Mesodermal cell (in vitro differentiated cells): ENCODE measurements at regions not wholly inside any gene's neighbourhood (a gene's known extent, or its start where the extent isn't known, plus 50 kb on each side); places are given as distances from the start of the nearest gene placed in this dataset.

Experiments
- H3K27ac ChIP-seq: 2 replicates; pipeline ENCODE4 v1.7.0; 2013; ENCODE audit warnings: mild to moderate bottlenecking, low read depth, low read length, moderate library complexity; ENCODE audit not compliant: severe bottlenecking
- H3K36me3 ChIP-seq: 2 replicates; pipeline ENCODE4 v1.7.1; 2013; ENCODE audit warnings: mild to moderate bottlenecking, low read length, moderate library complexity; ENCODE audit not compliant: control insufficient read depth, insufficient read depth
- H3K4me1 ChIP-seq: one replicate; pipeline ENCODE4 v1.7.1; 2013; ENCODE audit warnings: mild to moderate bottlenecking, low read length; ENCODE audit not compliant: insufficient read depth, control insufficient read depth, poor library complexity, severe bottlenecking
- H3K4me3 ChIP-seq: 2 replicates; pipeline ENCODE4 v1.7.0; 2013; ENCODE audit warnings: low read length, control low read depth, mild to moderate bottlenecking; ENCODE audit not compliant: insufficient read depth, poor library complexity, severe bottlenecking; ENCODE audit errors: extremely low read depth
- H3K9me3 ChIP-seq: 2 replicates; pipeline ENCODE4 v1.7.1; 2013; ENCODE audit warnings: mild to moderate bottlenecking, low read length, moderate library complexity; ENCODE audit not compliant: control insufficient read depth
- WGBS, 2 experiments: methylation state at CpG; one replicate each; pipeline ENCODE4 v1.1.5; 2013; ENCODE audit warnings: missing lambda C conversion rate in 2 of 2; ENCODE audit not compliant: insufficient coverage in 2 of 2; 5-methylcytosine and 5-hydroxymethylcytosine counted together

- 100% methylated on average over 2 of the region's 4 CpGs; no CpG with 5 or more reads in 1 of the 2 experiments for WGBS, 2 experiments
- no peaks in the 10 kb centered on the region for H3K9me3 ChIP-seq
- H3K27ac ChIP-seq, result no peak overlapping the region
- no peak overlapping the region for H3K4me3 ChIP-seq
- H3K4me1 ChIP-seq, result no peaks in the 10 kb centered on the region
- no peaks in the 10 kb centered on the region for H3K36me3 ChIP-seq
Observed at GRCh38 chr15:94177112-94177511, 54.2 kb upstream of the MCTP2 start.

DNA sequence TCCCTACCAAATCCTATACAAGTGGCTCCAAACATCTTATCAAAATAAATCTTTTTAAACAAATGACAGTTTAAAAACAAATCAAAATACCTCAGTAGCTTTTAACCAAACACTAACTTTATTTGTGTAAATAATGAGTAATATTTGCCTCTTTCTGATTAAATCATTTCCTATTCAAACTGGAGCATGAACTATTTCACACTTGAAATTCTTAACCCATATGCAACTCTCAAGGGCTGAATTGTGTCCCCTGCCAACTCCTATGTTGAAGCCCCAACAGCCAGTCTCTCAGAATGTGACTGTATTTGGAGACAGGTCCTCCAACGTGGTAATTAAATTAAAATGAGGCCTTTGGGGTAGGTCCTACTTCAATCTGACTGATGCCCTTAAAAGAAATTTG is 55.9 kb upstream of the MCTP2 start:
- 75% methylated on average over 1 of the region's 1 CpG; no CpG with 5 or more reads in 1 of the 2 experiments for WGBS, 2 experiments
- no peaks in the 10 kb centered on the region for H3K4me1 ChIP-seq
- no peak overlapping the region for H3K4me3 ChIP-seq
- no peaks in the 10 kb centered on the region for H3K9me3 ChIP-seq
- H3K36me3 ChIP-seq, result no peaks in the 10 kb centered on the region
- no peak overlapping the region for H3K27ac ChIP-seq

GRCh38 chr15:94174399-94174802 is 57.0 kb upstream of the MCTP2 start:
- no peak overlapping the region for H3K27ac ChIP-seq
- H3K9me3 ChIP-seq, result no peaks in the 10 kb centered on the region

DNA sequence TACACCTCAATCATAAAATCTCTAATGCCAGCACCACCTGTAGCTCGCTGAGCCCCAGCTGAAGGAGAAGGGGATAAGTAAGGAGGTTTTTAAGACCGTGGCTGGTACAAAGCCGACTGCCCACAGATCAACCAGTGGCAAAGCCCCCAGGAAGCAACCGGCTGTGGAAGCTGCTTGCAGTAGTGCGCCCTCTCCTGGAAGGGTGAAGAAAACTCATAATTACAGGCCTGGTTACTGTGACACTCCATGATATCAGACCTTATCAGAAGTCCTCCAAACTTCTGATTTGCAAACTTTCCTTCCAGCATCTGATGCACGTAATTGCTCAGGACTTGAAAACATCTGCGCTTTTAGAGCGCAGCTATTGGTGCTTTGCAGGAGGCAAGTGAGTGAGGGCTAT is 63.1 kb upstream of the MCTP2 start:
- Histone ChIP-seq H3K9me3 (no peaks in the 10 kb centered on the region), H3K4me1 (no peaks in the 10 kb centered on the region), H3K27ac (no peak overlapping the region), H3K36me3 (no peaks in the 10 kb centered on the region), H3K4me3 (no peak overlapping the region)
- WGBS, 2 experiments, result 85 to 88% methylated on average over 6 to 7 of the region's 8 CpGs

More at GRCh38 chr15:94174399-94174802, 57.0 kb upstream of the MCTP2 start:
- Histone ChIP-seq H3K4me1 (no peaks in the 10 kb centered on the region), H3K4me3 (no peak overlapping the region), H3K36me3 (no peaks in the 10 kb centered on the region)

DNA sequence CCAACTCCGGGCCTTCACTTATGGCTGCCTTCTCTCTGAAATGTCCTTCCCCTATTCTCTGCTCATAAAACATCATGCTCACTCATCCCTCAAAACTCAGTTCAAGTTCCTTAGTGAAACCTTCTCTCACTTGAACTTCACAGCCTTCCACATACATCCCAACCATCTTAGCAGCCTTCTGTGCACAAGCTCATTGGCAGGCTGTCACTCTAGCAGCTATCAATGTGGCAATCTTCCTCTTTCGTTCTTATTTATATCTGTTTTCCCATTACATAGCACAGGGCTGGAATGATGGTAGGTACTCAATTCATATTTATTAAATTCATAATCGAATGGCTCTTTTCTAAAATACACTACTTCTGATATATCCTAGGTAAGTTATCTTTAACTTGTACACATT is 66.4 kb upstream of the MCTP2 start:
- Histone ChIP-seq H3K9me3 (no peaks in the 10 kb centered on the region), H3K27ac (no peak overlapping the region), H3K36me3 (no peaks in the 10 kb centered on the region), H3K4me3 (no peak overlapping the region), H3K4me1 (no peaks in the 10 kb centered on the region)
- WGBS, 2 experiments, result 89 to 100% methylated on average over 1 of the region's 3 CpGs

DNA sequence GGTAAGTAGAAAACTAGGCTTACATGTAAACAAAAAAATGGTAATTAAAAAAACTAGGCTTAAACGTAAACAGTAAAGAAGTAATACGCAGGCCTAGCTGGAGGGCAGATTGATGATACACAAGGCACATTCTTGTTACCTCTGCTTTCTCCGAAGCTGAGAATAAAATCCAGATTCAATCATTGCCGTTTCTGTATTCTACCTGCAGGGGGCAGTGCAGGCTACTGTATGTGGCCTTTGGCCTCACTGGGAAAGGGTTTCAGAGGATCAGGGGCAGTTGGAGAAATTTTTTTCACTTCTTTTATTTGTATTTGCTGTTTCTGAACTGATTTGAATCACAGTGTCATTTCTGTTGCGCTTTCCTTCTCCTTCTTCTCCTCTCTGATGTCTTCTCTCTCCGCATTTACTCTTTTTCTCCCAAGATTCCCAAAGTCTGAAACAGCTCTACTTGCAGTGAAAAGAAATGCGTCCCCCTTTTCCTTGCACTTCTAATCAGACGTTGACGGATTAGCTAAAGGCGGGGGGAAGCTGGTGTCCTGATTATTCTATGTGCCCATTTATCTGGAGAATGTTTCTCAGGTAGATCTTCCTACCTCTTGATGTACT is 67.1 kb upstream of the MCTP2 start:
- H3K4me1 ChIP-seq, result no peaks in the 10 kb centered on the region
- H3K4me3 ChIP-seq, result no peak overlapping the region
- no peak overlapping the region for H3K27ac ChIP-seq
- 28 to 43% methylated on average over 5 to 6 of the region's 10 CpGs for WGBS, 2 experiments
- no peaks in the 10 kb centered on the region for H3K9me3 ChIP-seq
- H3K36me3 ChIP-seq, result no peaks in the 10 kb centered on the region

- no peak overlapping the region for H3K4me3 ChIP-seq
- no peaks in the 10 kb centered on the region for H3K36me3 ChIP-seq
- WGBS, 2 experiments, result 79 to 89% methylated on average over 3 of the region's 5 CpGs
- no peaks in the 10 kb centered on the region for H3K4me1 ChIP-seq
- H3K9me3 ChIP-seq, result no peaks in the 10 kb centered on the region
- H3K27ac ChIP-seq, result no peak overlapping the region
Observed at GRCh38 chr15:94162939-94163338, 68.4 kb upstream of the MCTP2 start.

GRCh38 chr15:94154255-94154654 is 77.1 kb upstream of the MCTP2 start:
- Histone ChIP-seq H3K4me1 (no peaks in the 10 kb centered on the region), H3K27ac (no peak overlapping the region), H3K4me3 (no peak overlapping the region), H3K9me3 (no peaks in the 10 kb centered on the region), H3K36me3 (no peaks in the 10 kb centered on the region)
- 86 to 100% methylated on average over 3 of the region's 3 CpGs for WGBS, 2 experiments

- no peaks in the 10 kb centered on the region for H3K4me1 ChIP-seq
- no peaks in the 10 kb centered on the region for H3K36me3 ChIP-seq
- 83 to 95% methylated on average over 4 of the region's 4 CpGs for WGBS, 2 experiments
- no peak overlapping the region for H3K4me3 ChIP-seq
- H3K9me3 ChIP-seq, result no peaks in the 10 kb centered on the region
- H3K27ac ChIP-seq, result no peak overlapping the region
Observed at GRCh38 chr15:94145046-94145445, 86.3 kb upstream of the MCTP2 start.

GRCh38 chr15:94141802-94142201 is 89.6 kb upstream of the MCTP2 start:
- 92 to 100% methylated on average over 1 of the region's 2 CpGs for WGBS, 2 experiments

GRCh38 chr15:94135486-94136147 is 95.7 kb upstream of the MCTP2 start:
- no peaks in the 10 kb centered on the region for H3K4me1 ChIP-seq
- 80% methylated on average over 1 of the region's 1 CpG; no CpG with 5 or more reads in 1 of the 2 experiments for WGBS, 2 experiments

More at GRCh38 chr15:94141802-94142201, 89.6 kb upstream of the MCTP2 start:
- H3K4me1 ChIP-seq, result no peaks in the 10 kb centered on the region
- H3K27ac ChIP-seq, result no peak overlapping the region
- H3K4me3 ChIP-seq, result no peak overlapping the region
- no peaks in the 10 kb centered on the region for H3K36me3 ChIP-seq
- H3K9me3 ChIP-seq, result no peaks in the 10 kb centered on the region

More at GRCh38 chr15:94135486-94136147, 95.7 kb upstream of the MCTP2 start:
- H3K4me3 ChIP-seq, result no peak overlapping the region
- H3K27ac ChIP-seq, result no peak overlapping the region
- no peaks in the 10 kb centered on the region for H3K9me3 ChIP-seq
- no peaks in the 10 kb centered on the region for H3K36me3 ChIP-seq
